GM23248 (cell line): ENCODE measurements at regions not wholly inside any gene's neighbourhood (a gene's known extent, or its start where the extent isn't known, plus 50 kb on each side); places are given as distances from the start of the nearest gene placed in this dataset.

Experiments used
- EZH2 ChIP-seq: fragments of 200-600 bp; sonication (generic); IDR thresholded peaks from 2 replicates; pipeline ENCODE4 v1.6.1; 2018; ENCODE audit warnings: antibody characterized with exemption, mild to moderate bottlenecking; ENCODE audit not compliant: insufficient read depth, poor library complexity, severe bottlenecking
- EZH2phosphoT487 ChIP-seq: fragments of 200-600 bp; sonication (generic); IDR thresholded peaks from 2 replicates; pipeline ENCODE4 v1.6.1; 2018; ENCODE audit warnings: antibody characterized with exemption, moderate library complexity, mild to moderate bottlenecking, low read depth; ENCODE audit not compliant: insufficient read depth

DNA sequence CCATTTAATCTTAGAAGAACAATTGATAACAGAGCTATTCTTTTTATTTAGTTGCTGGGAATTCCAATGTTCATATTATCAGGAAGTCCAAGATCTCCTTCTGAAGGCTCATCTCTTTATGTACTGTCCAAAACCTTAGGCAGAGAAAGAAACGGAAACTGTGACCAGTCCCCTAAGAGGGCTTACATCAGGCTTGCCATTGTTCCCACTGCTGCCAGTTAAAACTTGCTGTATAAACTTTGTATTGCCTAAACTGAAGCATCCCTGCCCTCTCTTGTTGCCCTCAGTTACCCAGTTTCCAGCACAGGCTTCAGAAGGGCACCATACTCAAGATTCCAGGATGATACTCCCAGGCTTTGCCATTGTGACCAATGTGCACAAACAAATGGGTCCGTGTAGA is 435.2 kb upstream of the NAALADL2 start:
- no peak for TF ChIP-seq EZH2phosphoT487
- TF ChIP-seq EZH2 = no peak
